GM19452 (cell line): ENCODE measurements at regions not wholly inside any gene's neighbourhood (a gene's known extent, or its start where the extent isn't known, plus 50 kb on each side); places are given as distances from the start of the nearest gene placed in this dataset.
"Not testable (repeated sequence)": the region's sequence is repeated elsewhere in the genome, so short reads cannot be mapped to it uniquely, and the experiment has no call there.

Experiments used
- ATAC-seq: cut with Tn5 transposase; IDR thresholded peaks from one replicate; pipeline ENCODE4 v1.9.1; 2021; ENCODE audit not compliant: unreplicated experiment

- no peak for ATAC-seq
Observed at GRCh38 chr1:19591482-19592091, 52.5 kb upstream of the NBL1 start.

- no peak for ATAC-seq
Observed at GRCh38 chr1:19585507-19585906, 58.6 kb upstream of the NBL1 start.

DNA sequence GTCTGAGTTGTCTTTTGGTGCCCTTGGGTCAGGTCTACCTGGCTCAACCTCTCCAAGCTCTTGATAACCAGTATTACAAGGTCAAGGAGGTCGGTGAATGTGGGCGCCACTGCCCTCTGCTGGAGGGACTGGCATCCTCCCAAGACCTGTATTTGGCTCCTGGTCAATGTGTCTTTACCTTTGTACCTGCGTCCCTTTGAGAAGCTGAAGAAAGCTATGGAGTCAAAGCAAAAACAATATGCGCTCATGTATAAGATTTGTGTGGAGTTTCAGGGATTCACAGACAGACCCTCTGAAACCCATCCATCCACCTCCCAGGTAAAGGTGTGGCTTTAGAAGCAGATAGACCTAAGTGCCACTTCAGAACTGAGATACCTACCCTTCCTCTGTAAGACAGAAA is 61.8 kb upstream of the NBL1 start:
- peak; percentile 55 for ATAC-seq

DNA sequence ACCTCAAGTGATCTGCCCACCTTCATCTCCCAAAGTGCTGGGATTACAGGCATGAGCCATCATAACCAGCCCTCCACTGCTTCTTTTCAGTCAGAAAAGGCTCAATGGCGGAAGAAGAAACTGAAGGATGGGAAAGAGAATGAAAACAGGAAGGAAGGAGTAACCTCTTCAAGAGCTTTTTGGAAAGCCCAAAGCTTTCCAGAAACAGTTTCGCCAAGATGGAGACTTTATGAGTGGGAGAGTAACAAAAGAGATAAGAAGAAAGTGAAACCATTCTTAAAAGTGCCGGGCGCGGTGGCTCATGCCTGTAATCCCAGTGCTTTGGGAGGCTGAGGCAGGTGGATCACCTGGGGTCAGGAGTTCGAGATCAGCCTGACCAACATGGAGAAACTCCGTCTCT is 62.7 kb upstream of the NBL1 start:
- no peak for ATAC-seq

GRCh38 chr1:19577561-19577960 is 66.5 kb upstream of the NBL1 start:
- no peak for ATAC-seq

DNA sequence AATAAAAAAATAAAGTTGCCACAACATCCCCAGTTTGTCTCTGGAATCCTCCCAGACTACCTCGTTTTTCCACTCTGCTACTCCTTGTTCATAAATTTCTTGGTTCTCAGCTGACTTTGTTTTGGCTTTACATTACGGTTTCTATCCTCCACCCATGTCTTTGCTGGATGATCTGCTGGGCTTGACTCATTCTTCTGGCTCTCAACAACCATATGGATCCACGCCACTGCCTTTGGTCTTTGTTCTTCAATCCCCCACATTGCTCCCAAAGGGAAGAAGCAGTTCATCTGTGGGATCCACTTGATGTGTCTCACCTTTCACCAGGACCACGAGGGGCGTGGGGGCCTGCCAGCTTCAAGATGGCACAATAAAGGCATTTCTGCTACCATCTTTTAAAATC is 67.1 kb upstream of the NBL1 start:
- ATAC-seq, result no peak

DNA sequence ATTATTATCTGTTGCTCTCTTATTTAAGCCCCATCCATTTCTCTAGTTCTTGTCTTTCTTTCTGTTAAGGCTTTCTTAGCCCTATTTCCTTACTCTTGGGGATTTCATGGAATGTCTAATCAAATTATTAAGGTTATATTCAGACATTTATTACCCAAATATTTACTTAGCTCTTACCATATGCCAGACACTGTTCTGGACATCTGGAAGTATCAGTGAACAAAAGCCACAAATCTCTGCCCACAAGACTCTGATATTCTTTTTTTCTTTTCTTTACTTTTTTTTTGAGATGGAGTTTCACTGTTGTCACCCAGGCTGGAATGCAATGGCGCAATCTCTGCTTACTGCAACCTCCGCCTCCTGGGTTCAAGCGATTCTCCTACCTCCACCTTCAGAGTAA is 74.3 kb upstream of the NBL1 start:
- no peak for ATAC-seq

GRCh38 chr1:19567041-19567440 is 77.1 kb upstream of the NBL1 start:
- ATAC-seq, result no peak

DNA sequence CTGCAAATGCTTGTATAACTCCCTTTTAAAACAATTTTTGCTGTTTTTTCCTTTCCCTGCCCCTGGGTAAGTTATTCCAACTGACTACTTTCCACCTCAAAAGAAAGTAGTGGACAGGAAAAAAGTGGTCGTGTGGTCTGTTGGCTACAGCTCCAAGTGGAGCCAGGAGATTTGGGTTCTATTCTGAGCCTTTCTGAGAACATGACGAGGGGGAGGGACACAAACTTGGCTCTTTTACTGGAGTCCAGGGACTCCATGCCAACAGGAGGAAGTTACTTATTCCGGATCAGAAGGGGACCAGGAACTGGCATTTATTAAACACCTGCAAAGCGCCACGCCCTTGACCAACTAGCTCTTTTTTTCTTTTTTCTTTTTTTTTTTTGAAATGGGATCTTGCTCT is 79.0 kb upstream of the CAPZB start:
- no peak for ATAC-seq

DNA sequence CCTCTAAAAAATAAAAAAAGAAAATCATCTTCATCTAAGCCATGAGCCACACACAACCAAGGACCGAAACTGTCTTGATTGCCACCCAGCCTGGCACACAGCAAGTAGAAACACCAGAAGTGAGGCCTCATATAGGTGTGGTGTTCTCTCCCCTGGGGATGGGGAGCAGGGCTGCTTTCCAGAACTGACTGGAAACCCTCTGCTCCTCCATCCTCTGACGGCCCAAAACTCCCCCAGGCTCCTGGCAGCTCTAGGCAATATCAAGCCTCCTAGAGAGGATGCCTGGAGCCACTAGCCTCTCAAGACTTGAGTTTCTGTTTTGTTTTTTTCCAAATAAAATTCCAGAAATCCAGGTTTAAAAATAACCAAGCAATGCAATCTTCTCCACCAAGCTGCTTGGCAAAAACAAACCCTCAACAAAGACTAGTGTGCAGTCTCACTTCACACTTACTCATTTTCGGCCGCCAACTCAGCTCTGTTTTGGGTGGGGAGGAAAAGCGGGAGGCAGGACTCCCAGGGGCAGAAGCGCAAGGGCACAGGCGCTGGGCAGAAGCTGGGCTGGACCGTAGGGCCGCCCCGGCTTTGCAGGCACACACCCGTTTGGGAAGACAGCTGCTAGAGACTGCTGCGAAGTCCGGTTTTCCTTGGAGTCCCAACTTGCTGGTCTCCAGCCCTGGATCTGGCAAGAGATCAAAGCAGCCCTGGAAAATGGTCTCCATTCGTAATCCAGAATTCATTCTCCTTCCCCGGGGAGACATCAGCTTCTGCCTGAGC is 78.2 kb upstream of the CAPZB start:
- no peak for ATAC-seq

DNA sequence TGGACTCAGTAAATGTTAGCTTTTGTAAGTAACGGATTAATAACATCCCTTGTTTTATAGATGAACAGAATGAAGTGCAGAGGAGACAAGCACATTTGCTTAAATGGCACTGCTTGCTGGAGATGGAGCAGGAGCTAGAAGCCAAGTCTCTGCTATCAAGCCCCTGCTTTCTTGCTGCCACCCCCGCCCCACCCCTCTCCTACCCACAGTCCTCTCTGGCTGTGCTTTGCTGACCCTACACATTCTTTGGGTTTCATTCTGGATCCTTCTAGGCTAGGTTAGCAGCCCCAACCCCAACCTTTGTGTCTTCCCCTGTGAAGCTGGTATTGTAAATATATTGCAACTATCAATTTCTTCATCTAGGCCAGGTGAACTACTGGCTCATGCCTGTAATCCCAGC is 77.5 kb upstream of the CAPZB start:
- no peak for ATAC-seq

GRCh38 chr1:19560480-19560879 is 75.1 kb upstream of the CAPZB start:
- ATAC-seq, result no peak

DNA sequence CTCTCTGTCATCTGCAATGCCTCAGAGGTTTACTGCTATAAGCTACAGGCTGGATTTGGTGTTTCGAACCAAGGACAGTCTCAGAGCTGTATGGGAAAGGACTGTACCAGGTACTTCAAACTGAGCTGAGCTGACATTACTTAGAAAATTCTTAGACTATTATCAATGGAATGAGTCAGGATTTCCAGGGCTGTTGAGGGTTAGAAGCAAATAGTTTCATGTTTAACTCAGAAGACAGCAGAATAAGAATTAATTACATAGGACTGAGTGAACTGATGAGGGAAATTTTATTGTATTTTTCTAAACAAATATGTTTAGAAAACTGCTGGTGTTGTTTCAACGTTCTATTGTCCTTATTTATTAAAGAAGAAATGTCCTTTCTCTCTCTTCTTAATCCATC is 74.3 kb upstream of the CAPZB start:
- ATAC-seq, result no peak

GRCh38 chr1:19557609-19558051 is 72.3 kb upstream of the CAPZB start:
- no peak for ATAC-seq

DNA sequence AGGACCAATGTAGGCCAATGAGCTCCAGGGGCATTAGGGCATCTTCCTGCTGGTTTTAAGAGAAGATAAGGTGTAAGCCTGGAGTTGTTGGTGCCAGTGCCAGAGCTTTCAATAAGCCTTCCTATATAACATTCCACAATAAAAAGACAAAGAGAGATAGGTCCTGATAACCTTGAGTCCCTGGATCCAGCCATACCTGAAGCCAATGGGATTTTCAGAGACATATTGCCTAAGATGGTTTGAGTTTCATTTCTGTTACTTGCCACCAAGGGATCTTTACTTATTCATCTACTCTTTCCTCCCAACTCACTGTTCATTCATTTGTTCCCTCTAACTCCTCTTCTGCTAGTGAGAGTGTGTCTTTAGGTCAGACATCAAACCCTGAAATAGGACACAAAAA is 68.8 kb upstream of the CAPZB start:
- no peak for ATAC-seq

- no peak for ATAC-seq
Observed at GRCh38 chr1:19552291-19553010, 67.1 kb upstream of the CAPZB start.

- ATAC-seq, result not testable (repeated sequence)
Observed at GRCh38 chr1:19551837-19552236, 66.5 kb upstream of the CAPZB start.

DNA sequence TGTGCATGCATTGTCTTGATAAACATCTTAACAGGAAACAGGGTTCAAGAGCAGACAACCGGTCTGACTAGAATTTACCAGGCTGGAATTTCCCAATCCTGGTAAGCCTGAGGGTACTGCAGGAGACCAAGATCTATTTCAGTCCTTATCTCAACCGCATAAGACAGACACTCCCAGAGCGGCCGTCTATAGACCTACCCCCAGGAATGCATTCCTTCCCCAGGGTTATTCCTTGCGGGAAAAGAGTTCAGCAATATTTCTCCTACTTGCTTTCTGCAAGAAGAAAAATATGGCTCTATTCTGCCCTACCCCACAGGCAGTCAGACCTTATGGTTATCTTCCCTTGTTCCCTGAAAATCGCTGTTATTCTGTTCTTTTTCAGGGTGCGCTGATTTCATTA is 65.1 kb upstream of the CAPZB start:
- not testable (repeated sequence) for ATAC-seq

- no peak for ATAC-seq
Observed at GRCh38 chr1:19547814-19548213, 62.5 kb upstream of the CAPZB start.

- ATAC-seq, result no peak
Observed at GRCh38 chr1:19536519-19536918, 51.2 kb upstream of the CAPZB start.

DNA sequence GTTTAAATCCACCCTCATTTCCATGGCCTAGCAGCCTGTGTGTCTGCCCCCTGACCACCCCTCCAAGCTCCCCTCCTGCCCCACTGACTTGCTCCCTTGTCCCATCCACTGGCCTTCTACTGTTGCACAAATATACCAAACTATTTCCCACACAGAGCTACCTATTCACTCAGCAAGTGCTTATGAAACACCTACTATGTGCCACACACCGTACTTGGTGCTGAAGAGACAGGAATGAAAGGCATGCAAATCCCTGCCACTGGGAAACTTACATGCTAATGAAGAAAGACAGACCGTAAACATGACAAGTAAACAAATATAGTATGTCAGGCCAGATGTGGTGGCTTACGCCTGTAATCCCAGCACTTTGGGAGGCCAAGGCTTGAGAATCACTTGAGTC is 49.9 kb upstream of the CAPZB start:
- no peak for ATAC-seq
